ENCODE measurements at regions not wholly inside any gene's neighbourhood (a gene's known extent, or its start where the extent isn't known, plus 50 kb on each side); places are given as distances from the start of the nearest gene placed in this dataset.

DNA sequence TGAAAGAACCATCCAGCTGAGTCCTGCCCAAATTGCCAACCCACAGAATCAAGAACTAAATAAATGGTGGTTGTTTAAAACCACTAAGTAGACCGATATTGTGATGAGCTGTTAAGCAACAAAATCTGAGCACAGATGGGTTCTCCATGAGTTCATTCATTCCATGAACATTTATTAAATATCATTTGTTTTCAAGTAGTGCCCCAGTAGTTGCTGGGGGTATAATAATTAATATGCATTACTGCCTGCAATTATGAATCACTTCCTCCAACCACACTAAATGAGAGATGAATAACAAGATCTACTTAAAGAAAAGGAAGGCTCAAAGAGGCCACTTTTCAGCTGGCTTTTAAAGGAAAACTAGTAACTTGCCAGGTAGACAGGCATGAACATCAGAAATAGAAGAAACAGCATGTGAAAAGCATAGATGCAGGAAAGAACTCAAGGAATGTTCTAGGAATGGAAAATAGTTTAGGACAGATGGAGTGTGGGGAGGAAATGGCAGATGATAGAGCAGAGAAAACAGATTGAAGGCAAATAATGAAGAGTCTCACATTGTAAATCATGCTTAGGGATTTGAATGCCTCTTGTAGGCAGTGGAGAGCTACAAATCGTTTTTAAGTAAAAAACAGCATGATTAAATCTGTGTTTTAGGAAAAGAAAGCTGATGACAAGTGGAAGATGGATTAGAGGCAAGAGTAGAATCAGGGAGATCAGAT, 641.7 kb upstream of the DIPK2B start (continued):
- TF ChIP-seq HMGXB4 (CRISPR knock-in tag; IDR thresholded peaks at IDR 0.05; ENCODE audit: borderline replicate concordance), result no peak
- TF ChIP-seq, protein P1, sequence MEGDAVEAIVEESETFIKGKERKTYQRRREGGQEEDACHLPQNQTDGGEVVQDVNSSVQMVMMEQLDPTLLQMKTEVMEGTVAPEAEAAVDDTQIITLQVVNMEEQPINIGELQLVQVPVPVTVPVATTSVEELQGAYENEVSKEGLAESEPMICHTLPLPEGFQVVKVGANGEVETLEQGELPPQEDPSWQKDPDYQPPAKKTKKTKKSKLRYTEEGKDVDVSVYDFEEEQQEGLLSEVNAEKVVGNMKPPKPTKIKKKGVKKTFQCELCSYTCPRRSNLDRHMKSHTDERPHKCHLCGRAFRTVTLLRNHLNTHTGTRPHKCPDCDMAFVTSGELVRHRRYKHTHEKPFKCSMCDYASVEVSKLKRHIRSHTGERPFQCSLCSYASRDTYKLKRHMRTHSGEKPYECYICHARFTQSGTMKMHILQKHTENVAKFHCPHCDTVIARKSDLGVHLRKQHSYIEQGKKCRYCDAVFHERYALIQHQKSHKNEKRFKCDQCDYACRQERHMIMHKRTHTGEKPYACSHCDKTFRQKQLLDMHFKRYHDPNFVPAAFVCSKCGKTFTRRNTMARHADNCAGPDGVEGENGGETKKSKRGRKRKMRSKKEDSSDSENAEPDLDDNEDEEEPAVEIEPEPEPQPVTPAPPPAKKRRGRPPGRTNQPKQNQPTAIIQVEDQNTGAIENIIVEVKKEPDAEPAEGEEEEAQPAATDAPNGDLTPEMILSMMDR (IDR thresholded peaks at IDR 0.05), result no peak
- TF ChIP-seq MYC (IDR thresholded peaks at IDR 0.05; ENCODE audit: borderline replicate concordance, low read length), result no peak

DNA sequence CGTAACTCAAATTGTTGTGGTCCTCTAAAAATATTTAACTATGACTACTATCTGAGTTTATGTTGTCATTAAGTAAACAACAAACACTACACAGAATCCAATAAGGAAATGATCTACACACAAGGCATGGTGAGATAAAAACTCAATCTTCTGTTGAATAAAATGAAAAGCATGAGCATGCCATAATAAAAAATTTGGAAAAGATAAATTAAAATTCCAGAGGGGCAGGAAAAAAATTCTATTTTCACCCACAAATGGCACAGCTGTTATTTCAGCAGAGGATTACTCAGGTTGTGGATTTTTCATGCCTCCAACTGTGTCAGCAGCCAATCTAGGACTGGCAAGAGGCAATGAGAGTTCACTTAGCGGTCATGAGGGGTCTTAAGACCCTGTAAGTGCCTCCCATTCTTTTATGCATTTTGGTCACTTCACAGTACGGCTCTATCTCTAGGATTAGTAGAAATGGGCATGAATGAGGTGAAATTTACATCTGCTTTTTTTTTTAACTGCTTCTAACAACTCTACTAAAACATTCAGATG, 639.8 kb upstream of the DIPK2B start:
- TF ChIP-seq CBX8 (IDR thresholded peaks at IDR 0.05) (no peak), GATA3 (IDR thresholded peaks at IDR 0.05; ENCODE audit: borderline replicate concordance) (no peak), JUN (IDR thresholded peaks at IDR 0.05) (no peak), NPAS2 (CRISPR knock-in tag; IDR thresholded peaks at IDR 0.05; ENCODE audit: borderline replicate concordance) (no peak), CEBPB (IDR thresholded peaks at IDR 0.05) (0 out of 4 replicates have a peak, but pooled peaks of 1 of the 2 experiments have one; percentile 9), NFE2L2 (conservative IDR thresholded peaks at IDR 0.05; ENCODE audit: low read length) (no peak), FOSL2 (IDR thresholded peaks at IDR 0.05) (no peak), FOSL2 (CRISPR knock-in tag; IDR thresholded peaks at IDR 0.05) (peak; percentile 32; the same call in 1 of the 2 replicates), HOXB13 (CRISPR knock-in tag; IDR thresholded peaks at IDR 0.05; ENCODE audit: low read depth) (no peak), JUNB (IDR thresholded peaks at IDR 0.05) (no peak), FOXS1 (CRISPR knock-in tag; IDR thresholded peaks at IDR 0.05) (no peak), RNF2 (IDR thresholded peaks at IDR 0.05; ENCODE audit: borderline replicate concordance, low read depth) (no peak), RCOR1 (IDR thresholded peaks at IDR 0.05; ENCODE audit: low read depth, low read length) (no peak), ELK1 (IDR thresholded peaks at IDR 0.05; ENCODE audit: low read depth, low read length) (no peak), ZNF302 (CRISPR knock-in tag; IDR thresholded peaks at IDR 0.05) (no peak), ESRRA (IDR thresholded peaks at IDR 0.05; ENCODE audit: borderline replicate concordance, low read length) (no peak), RARB (CRISPR knock-in tag; IDR thresholded peaks at IDR 0.05) (no peak)
- TF ChIP-seq, protein P1 (IDR thresholded peaks at IDR 0.05), result no peak
- TF ChIP-seq, protein P2, sequence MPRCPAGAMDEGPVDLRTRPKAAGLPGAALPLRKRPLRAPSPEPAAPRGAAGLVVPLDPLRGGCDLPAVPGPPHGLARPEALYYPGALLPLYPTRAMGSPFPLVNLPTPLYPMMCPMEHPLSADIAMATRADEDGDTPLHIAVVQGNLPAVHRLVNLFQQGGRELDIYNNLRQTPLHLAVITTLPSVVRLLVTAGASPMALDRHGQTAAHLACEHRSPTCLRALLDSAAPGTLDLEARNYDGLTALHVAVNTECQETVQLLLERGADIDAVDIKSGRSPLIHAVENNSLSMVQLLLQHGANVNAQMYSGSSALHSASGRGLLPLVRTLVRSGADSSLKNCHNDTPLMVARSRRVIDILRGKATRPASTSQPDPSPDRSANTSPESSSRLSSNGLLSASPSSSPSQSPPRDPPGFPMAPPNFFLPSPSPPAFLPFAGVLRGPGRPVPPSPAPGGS (IDR thresholded peaks at IDR 0.05), result no peak
- Histone ChIP-seq H3K27ac (peak overlapping the region in 1 of 2 experiments; percentile 55; a peak in 1 of 6 replicates), H3K9me3 (no peaks in the 10 kb centered on the region), H3K4me1 (peaks cover 48% of the 10 kb centered on the region), H3K4me2 (peak overlapping the region; percentile 35), H3K4me3 (no peak overlapping the region)
- FAIRE-seq (no peak), ATAC-seq (no peak), DNase-seq (ENCODE audit: low read depth in 1 of 2, low spot score in 1 of 2) (no peak)
- CTCF ChIA-PET, result interaction anchor here (0.9 to 1.5 kb wide), 4 partner anchors 9 to 536 kb away, joined by 3 to 5 read pairs (median 4); no protein-coding TSS in a partner anchor
- WGBS (ENCODE audit: missing lambda C conversion rate), result 92% methylated on average over 3 of the region's 3 CpGs
- POLR2A ChIA-PET, result no interaction called here
